NB4 (cell line): ENCODE measurements at regions not wholly inside any gene's neighbourhood (a gene's known extent, or its start where the extent isn't known, plus 50 kb on each side); places are given as distances from the start of the nearest gene placed in this dataset.

Source experiments
- DNase-seq: peaks from one replicate; pipeline ENCODE4 v3.0.0; 2010; ENCODE audit warnings: low read depth
- H3K4me3 ChIP-seq: one replicate; pipeline ENCODE4 v1.5.1; 2011; ENCODE audit warnings: mild to moderate bottlenecking, low read depth, low read length, moderate library complexity
- CTCF ChIP-seq: IDR thresholded peaks from one replicate; pipeline ENCODE4 v1.5.1; 2012; ENCODE audit warnings: low read depth, low read length
- MYC ChIP-seq: IDR thresholded peaks from 2 replicates; pipeline ENCODE4 v1.6.1; 2011; ENCODE audit warnings: low read depth, low read length
- POLR2A ChIP-seq: IDR thresholded peaks from 2 replicates; pipeline ENCODE4 v1.6.1; 2011; ENCODE audit warnings: mild to moderate bottlenecking; ENCODE audit not compliant: insufficient read length; ENCODE audit errors: extremely low read depth
- TF ChIP-seq, protein P1 (sequence below): IDR thresholded peaks from 2 replicates; pipeline ENCODE4 v1.6.1; 2011; ENCODE audit warnings: low read depth, low read length

GRCh38 chr10:129131457-129132132 is 335.4 kb upstream of the MGMT start:
- TF ChIP-seq, protein P1, sequence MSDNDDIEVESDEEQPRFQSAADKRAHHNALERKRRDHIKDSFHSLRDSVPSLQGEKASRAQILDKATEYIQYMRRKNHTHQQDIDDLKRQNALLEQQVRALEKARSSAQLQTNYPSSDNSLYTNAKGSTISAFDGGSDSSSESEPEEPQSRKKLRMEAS = no peak
- TF ChIP-seq POLR2A (no peak), CTCF (no peak), MYC (no peak)
- DNase-seq = no peak
- no peak overlapping the region for H3K4me3 ChIP-seq

- no peak overlapping the region for H3K4me3 ChIP-seq
- no peak for DNase-seq
- TF ChIP-seq, protein P1 = no peak
- TF ChIP-seq MYC = no peak
- TF ChIP-seq CTCF = no peak
- no peak for TF ChIP-seq POLR2A
These were observed 333.2 kb upstream of the MGMT start for GRCh38 chr10:129133856-129134255.

- TF ChIP-seq POLR2A (no peak), MYC (no peak), CTCF (no peak)
- TF ChIP-seq, protein P1 = no peak
- DNase-seq = no peak
- no peak overlapping the region for H3K4me3 ChIP-seq
These were observed 332.7 kb upstream of the MGMT start for GRCh38 chr10:129134371-129134770.

DNA sequence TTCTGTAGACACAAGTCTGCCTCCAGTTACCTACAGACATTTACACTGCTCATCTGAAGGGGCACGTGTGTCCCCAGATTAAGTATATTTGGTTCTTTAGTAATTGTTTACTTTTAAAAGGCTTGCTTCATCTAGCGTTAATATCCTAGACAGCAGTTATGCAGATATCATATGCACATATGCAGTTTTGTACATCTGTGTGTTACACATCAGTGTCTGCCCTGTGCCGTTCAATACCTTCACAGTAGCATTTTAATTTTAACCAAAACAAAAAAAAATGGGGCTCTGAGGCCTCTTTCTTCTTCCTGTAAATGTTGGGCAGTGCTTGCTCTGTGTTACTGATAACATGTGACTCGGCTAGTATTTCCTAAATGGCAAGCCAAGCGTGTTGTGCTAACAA is 331.4 kb upstream of the MGMT start:
- no peak overlapping the region for H3K4me3 ChIP-seq
- no peak for DNase-seq
- no peak for TF ChIP-seq POLR2A

- TF ChIP-seq, protein P1 = no peak
- TF ChIP-seq MYC = no peak
- no peak for TF ChIP-seq CTCF
- TF ChIP-seq POLR2A = no peak
- H3K4me3 ChIP-seq = no peak overlapping the region
- DNase-seq = no peak
These were observed 331.0 kb upstream of the MGMT start for GRCh38 chr10:129136074-129136473.

GRCh38 chr10:129136951-129137350 is 330.1 kb upstream of the MGMT start:
- no peak for DNase-seq
- H3K4me3 ChIP-seq = no peak overlapping the region
- TF ChIP-seq POLR2A (no peak), MYC (no peak), CTCF (no peak)
- TF ChIP-seq, protein P1 = no peak
